OCI-LY3 (cell line): ENCODE measurements at regions not wholly inside any gene's neighbourhood (a gene's known extent, or its start where the extent isn't known, plus 50 kb on each side); places are given as distances from the start of the nearest gene placed in this dataset.
A peak's percentile ranks its signal among the peaks of the same experiment; 100 is the strongest.

Source experiments
- H2AFZ ChIP-seq: fragments of 200-600, 300-600 bp; shearing (Covaris generic); 2 replicates; pipeline ENCODE4 v1.6.0; 2014; ENCODE audit warnings: antibody characterized with exemption, low read depth, low read length
- H3K27ac ChIP-seq: fragments of 200-600, 300-600 bp; sonication (generic); 2 replicates; pipeline ENCODE4 v1.5.1; 2014; ENCODE audit warnings: mild to moderate bottlenecking, low read length, moderate library complexity, mixed read lengths
- H3K27me3 ChIP-seq: fragments of 200-600, 300-600 bp; sonication (generic); 2 replicates; pipeline ENCODE4 v1.6.1; 2014; ENCODE audit warnings: low read depth, low read length, mixed read lengths
- H3K36me3 ChIP-seq: fragments of 200-600, 300-600 bp; sonication (generic); replicated peaks from 2 replicates; pipeline ENCODE3; 2014; ENCODE audit warnings: low read depth, low read length, mixed read lengths
- H3K4me1 ChIP-seq: fragments of 300-600, 200-600 bp; sonication (generic); 2 replicates; pipeline ENCODE4 v1.6.1; 2014; ENCODE audit warnings: low read length, mixed read lengths
- H3K4me2 ChIP-seq: fragments of 200-600, 300-600 bp; sonication (generic); 2 replicates; pipeline ENCODE4 v1.6.1; 2014; ENCODE audit warnings: low read length, mixed read lengths
- H3K4me3 ChIP-seq: fragments of 300-600, 200-600 bp; sonication (generic); 2 replicates; pipeline ENCODE4 v1.5.1; 2014; ENCODE audit warnings: antibody characterized with exemption, mild to moderate bottlenecking, low read length, moderate library complexity
- H3K79me2 ChIP-seq: fragments of 300-600, 200-600 bp; shearing (Covaris generic); 2 replicates; pipeline ENCODE4 v1.6.1; 2014; ENCODE audit warnings: mild to moderate bottlenecking, low read length, mixed read lengths
- H3K9ac ChIP-seq: fragments of 300-600, 200-600 bp; shearing (Covaris generic); 2 replicates; pipeline ENCODE4 v1.6.0; 2014; ENCODE audit warnings: mild to moderate bottlenecking, low read length, moderate library complexity
- H3K9me3 ChIP-seq: fragments of 200-600, 300-600 bp; shearing (Covaris generic); 2 replicates; pipeline ENCODE4 v1.6.1; 2014; ENCODE audit warnings: low read length, mixed read lengths; ENCODE audit not compliant: insufficient read depth
- H4K20me1 ChIP-seq: fragments of 200-600, 300-600 bp; sonication (generic); 2 replicates; pipeline ENCODE4 v1.6.1; 2016; ENCODE audit warnings: low read length, mixed read lengths; ENCODE audit not compliant: insufficient read depth
- EZH2phosphoT487 ChIP-seq: fragments of 200-600 bp; shearing (Covaris generic); IDR thresholded peaks from 2 replicates; pipeline ENCODE4 v1.6.1; 2018; ENCODE audit warnings: antibody characterized with exemption, mixed run types, low read depth
- TF ChIP-seq, protein P1 (sequence below): fragments of 200-600, 300-600 bp; sonication (generic); IDR thresholded peaks from 2 replicates; pipeline ENCODE4 v1.5.1; 2014; ENCODE audit warnings: antibody characterized with exemption, low read length, low read depth

DNA sequence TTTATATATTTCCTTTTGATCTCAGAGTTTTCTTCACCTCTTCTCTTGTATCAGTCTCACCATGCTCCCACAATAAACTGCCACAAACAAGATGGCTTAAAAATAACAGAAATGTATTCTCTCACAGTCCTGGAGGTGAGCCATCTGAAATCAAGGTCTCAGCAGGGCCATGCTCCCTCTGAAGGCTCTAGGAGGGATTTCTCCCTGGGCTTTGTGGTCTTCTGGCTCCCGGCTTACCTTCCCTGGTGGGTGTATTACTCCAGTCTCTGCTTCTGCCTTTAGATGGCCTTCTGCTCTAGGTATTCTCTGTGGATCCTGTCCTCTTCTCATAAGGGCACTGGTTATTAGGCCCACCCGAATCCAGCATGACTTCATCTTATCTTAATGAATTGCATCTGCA lies 994.7 kb upstream of the POU3F3 start:
- H3K27me3 ChIP-seq: no peaks in the 10 kb centered on the region
- TF ChIP-seq EZH2phosphoT487: no peak
- H3K27ac ChIP-seq: no peak overlapping the region
- H4K20me1 ChIP-seq: no peaks in the 10 kb centered on the region
- H3K4me1 ChIP-seq: peaks cover 14% of the 10 kb centered on the region
- H3K4me3 ChIP-seq: no peak overlapping the region
- H3K36me3 ChIP-seq: no peaks in the 10 kb centered on the region
- no peaks in the 10 kb centered on the region for H3K9me3 ChIP-seq
- no peak overlapping the region for H2AFZ ChIP-seq
- H3K79me2 ChIP-seq: no peaks in the 10 kb centered on the region
- H3K4me2 ChIP-seq: no peak overlapping the region
- H3K9ac ChIP-seq: no peak overlapping the region

- no peaks in the 10 kb centered on the region for H3K9me3 ChIP-seq
- H3K4me2 ChIP-seq: peak overlapping the region; percentile 40
- H3K27ac ChIP-seq: no peak overlapping the region
- H3K36me3 ChIP-seq: no peaks in the 10 kb centered on the region
- H4K20me1 ChIP-seq: no peaks in the 10 kb centered on the region
- no peaks in the 10 kb centered on the region for H3K27me3 ChIP-seq
- no peaks in the 10 kb centered on the region for H3K79me2 ChIP-seq
- no peak overlapping the region for H3K9ac ChIP-seq
- no peak overlapping the region for H2AFZ ChIP-seq
- TF ChIP-seq, protein P1, sequence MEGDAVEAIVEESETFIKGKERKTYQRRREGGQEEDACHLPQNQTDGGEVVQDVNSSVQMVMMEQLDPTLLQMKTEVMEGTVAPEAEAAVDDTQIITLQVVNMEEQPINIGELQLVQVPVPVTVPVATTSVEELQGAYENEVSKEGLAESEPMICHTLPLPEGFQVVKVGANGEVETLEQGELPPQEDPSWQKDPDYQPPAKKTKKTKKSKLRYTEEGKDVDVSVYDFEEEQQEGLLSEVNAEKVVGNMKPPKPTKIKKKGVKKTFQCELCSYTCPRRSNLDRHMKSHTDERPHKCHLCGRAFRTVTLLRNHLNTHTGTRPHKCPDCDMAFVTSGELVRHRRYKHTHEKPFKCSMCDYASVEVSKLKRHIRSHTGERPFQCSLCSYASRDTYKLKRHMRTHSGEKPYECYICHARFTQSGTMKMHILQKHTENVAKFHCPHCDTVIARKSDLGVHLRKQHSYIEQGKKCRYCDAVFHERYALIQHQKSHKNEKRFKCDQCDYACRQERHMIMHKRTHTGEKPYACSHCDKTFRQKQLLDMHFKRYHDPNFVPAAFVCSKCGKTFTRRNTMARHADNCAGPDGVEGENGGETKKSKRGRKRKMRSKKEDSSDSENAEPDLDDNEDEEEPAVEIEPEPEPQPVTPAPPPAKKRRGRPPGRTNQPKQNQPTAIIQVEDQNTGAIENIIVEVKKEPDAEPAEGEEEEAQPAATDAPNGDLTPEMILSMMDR: no peak
- no peak for TF ChIP-seq EZH2phosphoT487
- H3K4me1 ChIP-seq: peaks cover 14% of the 10 kb centered on the region
- H3K4me3 ChIP-seq: peak overlapping the region; percentile 0; the same call in 1 of the 2 replicates
Observed at GRCh38 chr2:103860016-103860415, 993.9 kb upstream of the POU3F3 start.

DNA sequence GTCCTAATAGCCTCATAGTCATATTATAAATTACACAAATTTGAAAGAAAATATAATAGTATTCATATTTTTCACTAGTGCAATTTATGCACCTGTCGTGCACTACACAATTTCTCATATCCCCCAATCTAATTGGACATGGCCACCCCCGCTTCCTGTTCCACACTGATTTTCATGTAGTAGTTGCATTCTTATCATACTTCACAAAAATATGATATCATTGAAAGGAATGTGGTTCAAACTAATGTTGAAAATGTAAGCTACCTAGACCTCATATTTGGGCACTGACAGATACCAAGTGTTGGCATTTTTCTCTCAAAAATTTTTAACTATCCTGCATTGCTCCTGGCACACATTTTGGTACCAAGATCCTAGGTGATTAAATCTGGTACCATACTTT lies 985.5 kb upstream of the POU3F3 start:
- no peaks in the 10 kb centered on the region for H3K36me3 ChIP-seq
- no peaks in the 10 kb centered on the region for H4K20me1 ChIP-seq
- no peaks in the 10 kb centered on the region for H3K27me3 ChIP-seq
- no peaks in the 10 kb centered on the region for H3K4me1 ChIP-seq
- TF ChIP-seq, protein P1: no peak
- no peak for TF ChIP-seq EZH2phosphoT487
- H3K9ac ChIP-seq: no peak overlapping the region
- H3K9me3 ChIP-seq: no peaks in the 10 kb centered on the region
- no peaks in the 10 kb centered on the region for H3K79me2 ChIP-seq
- no peak overlapping the region for H3K27ac ChIP-seq
- H2AFZ ChIP-seq: no peak overlapping the region
- H3K4me3 ChIP-seq: no peak overlapping the region
- no peak overlapping the region for H3K4me2 ChIP-seq

DNA sequence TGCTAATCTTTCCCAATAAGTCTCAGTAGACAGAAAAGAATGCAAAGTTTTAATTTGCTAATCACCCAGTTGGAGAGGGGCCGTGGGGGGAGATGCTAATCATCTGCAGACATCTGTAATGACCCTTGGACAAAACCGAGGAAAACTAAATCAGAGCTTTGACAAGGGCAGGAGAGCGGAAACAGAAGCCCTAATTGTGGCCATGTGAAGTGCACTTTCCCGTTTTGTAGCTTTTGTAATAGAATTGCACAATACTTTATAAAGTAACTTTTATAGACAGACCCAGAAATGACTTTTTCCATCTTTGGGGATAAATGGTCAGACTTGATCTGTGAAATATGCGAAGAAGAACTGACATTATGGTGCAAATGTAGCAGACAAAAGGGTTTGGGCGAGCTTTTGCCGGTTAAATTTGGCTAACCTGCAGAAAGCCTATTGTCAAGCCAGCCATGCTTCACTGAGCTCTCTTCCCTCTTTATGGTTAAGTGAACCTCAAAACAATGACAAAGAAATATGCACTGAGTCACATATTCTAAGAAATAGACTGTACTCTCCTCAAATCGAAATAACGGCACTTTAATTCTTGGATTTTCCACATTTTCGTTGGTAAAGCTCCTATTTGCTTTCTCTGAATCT lies 980.1 kb upstream of the POU3F3 start:
- H3K4me2 ChIP-seq: no peak overlapping the region
- TF ChIP-seq EZH2phosphoT487: no peak
- TF ChIP-seq, protein P1: no peak
- H3K27ac ChIP-seq: no peak overlapping the region
- no peaks in the 10 kb centered on the region for H3K27me3 ChIP-seq
- no peaks in the 10 kb centered on the region for H3K36me3 ChIP-seq
- H4K20me1 ChIP-seq: no peaks in the 10 kb centered on the region
- no peaks in the 10 kb centered on the region for H3K4me1 ChIP-seq
- H2AFZ ChIP-seq: no peak overlapping the region
- no peak overlapping the region for H3K4me3 ChIP-seq
- H3K79me2 ChIP-seq: no peaks in the 10 kb centered on the region
- H3K9ac ChIP-seq: no peak overlapping the region
- H3K9me3 ChIP-seq: no peaks in the 10 kb centered on the region
